Kidney epithelial cell (primary cell): ENCODE measurements at regions not wholly inside any gene's neighbourhood (a gene's known extent, or its start where the extent isn't known, plus 50 kb on each side); places are given as distances from the start of the nearest gene placed in this dataset.
"Not testable (repeated sequence)": the region's sequence is repeated elsewhere in the genome, so short reads cannot be mapped to it uniquely, and the experiment has no call there.

Source experiments
- DNase-seq: peaks from one replicate; pipeline ENCODE4 v3.0.0-alpha.2; 2010; ENCODE audit warnings: low read depth
- H3K27me3 ChIP-seq: 2 replicates; pipeline ENCODE4 v1.6.0; 2011; ENCODE audit warnings: low read length; ENCODE audit not compliant: control insufficient read depth, insufficient read depth
- H3K36me3 ChIP-seq: 2 replicates; pipeline ENCODE4 v1.5.1; 2011; ENCODE audit warnings: low read length; ENCODE audit not compliant: control insufficient read depth, insufficient read depth
- H3K4me3 ChIP-seq: 2 replicates; pipeline ENCODE4 v1.5.1; 2011; ENCODE audit warnings: low read depth, mild to moderate bottlenecking, control low read depth, low read length
- TF ChIP-seq, protein P1 (sequence below): IDR thresholded peaks from 2 replicates; pipeline ENCODE4 v1.5.1; 2011; ENCODE audit warnings: mild to moderate bottlenecking, moderate library complexity, low read length, control low read depth, inconsistent platforms; ENCODE audit not compliant: insufficient read depth, poor library complexity, severe bottlenecking

- Histone ChIP-seq H3K4me3 (no peak overlapping the region), H3K27me3 (no peaks in the 10 kb centered on the region), H3K36me3 (no peaks in the 10 kb centered on the region)
- TF ChIP-seq, protein P1, sequence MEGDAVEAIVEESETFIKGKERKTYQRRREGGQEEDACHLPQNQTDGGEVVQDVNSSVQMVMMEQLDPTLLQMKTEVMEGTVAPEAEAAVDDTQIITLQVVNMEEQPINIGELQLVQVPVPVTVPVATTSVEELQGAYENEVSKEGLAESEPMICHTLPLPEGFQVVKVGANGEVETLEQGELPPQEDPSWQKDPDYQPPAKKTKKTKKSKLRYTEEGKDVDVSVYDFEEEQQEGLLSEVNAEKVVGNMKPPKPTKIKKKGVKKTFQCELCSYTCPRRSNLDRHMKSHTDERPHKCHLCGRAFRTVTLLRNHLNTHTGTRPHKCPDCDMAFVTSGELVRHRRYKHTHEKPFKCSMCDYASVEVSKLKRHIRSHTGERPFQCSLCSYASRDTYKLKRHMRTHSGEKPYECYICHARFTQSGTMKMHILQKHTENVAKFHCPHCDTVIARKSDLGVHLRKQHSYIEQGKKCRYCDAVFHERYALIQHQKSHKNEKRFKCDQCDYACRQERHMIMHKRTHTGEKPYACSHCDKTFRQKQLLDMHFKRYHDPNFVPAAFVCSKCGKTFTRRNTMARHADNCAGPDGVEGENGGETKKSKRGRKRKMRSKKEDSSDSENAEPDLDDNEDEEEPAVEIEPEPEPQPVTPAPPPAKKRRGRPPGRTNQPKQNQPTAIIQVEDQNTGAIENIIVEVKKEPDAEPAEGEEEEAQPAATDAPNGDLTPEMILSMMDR = no peak
- no peak for DNase-seq
These were observed 1795.5 kb downstream of the MRPL39 start for GRCh38 chr21:23811805-23812204.

GRCh38 chr21:23809573-23809972 lies 1797.7 kb downstream of the MRPL39 start:
- Histone ChIP-seq H3K27me3 (no peaks in the 10 kb centered on the region), H3K36me3 (no peaks in the 10 kb centered on the region), H3K4me3 (no peak overlapping the region)
- TF ChIP-seq, protein P1 = no peak
- DNase-seq = no peak

DNA sequence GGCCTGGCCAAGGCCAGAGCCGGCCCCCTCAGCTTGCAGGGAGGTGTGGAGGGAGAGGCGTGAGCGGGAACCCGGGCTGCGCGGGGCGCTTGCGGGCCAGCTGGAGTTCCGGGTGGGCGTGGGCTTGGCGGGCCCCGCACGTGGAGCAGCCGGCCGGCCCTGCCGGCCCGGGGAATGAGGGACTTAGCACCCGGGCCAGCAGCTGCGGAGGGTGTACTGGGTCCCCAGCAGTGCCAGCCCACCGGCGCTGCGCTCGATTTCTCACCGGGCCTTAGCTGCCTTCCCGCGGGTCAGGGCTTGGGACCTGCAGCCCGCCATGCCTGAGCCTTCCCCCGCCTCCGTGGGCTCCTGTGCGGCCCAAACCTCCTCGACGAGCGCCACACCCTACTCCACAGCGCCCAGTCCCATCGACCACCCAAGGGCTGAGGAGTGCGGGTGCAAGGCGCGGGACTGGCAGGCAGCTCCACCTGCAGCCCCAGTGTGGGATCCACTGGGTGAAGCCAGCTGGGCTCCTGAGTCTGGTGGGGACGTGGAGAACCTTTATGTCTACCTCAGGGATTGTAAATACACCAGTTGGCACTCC lies 1800.2 kb downstream of the MRPL39 start:
- DNase-seq, H3K36me3 ChIP-seq, H3K4me3 ChIP-seq, H3K27me3 ChIP-seq: not testable (repeated sequence)

DNA sequence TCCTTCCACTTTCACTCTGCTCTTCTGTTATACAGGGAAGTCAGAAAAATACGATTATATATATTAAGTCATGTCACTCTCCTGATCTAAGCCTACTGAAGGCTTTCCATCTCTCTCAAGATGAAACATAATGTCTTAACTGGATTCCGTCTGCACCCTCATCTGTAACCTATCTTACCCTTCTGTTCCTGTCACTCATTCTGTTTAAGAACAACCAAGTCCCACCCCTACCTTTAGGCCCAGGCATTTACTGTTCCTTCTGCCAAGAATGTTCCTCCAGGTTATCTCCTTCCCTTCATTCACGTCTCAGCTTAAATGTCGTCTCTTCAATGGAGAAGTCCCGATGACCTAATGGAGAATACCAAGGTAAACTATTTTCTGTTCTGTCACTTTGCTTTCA lies 1802.4 kb downstream of the MRPL39 start:
- no peak overlapping the region for H3K4me3 ChIP-seq
- DNase-seq = no peak
- H3K27me3 ChIP-seq = no peaks in the 10 kb centered on the region
- TF ChIP-seq, protein P1 = no peak
- H3K36me3 ChIP-seq = no peaks in the 10 kb centered on the region

- H3K36me3 ChIP-seq = no peaks in the 10 kb centered on the region
- no peak overlapping the region for H3K4me3 ChIP-seq
- no peaks in the 10 kb centered on the region for H3K27me3 ChIP-seq
- TF ChIP-seq, protein P1 = no peak
- DNase-seq = no peak
These were observed 1806.0 kb downstream of the MRPL39 start for GRCh38 chr21:23801292-23801691.

GRCh38 chr21:23799376-23799775 lies 1807.9 kb downstream of the MRPL39 start:
- no peaks in the 10 kb centered on the region for H3K36me3 ChIP-seq
- TF ChIP-seq, protein P1 = no peak
- no peak for DNase-seq
- no peak overlapping the region for H3K4me3 ChIP-seq
- H3K27me3 ChIP-seq = no peaks in the 10 kb centered on the region
